PC-3 (cell line): ENCODE measurements at regions not wholly inside any gene's neighbourhood (a gene's known extent, or its start where the extent isn't known, plus 50 kb on each side); places are given as distances from the start of the nearest gene placed in this dataset.

Experiments
- ATAC-seq: fragments of 200-7000 bp; cut with Tn5 transposase; 2 replicates; pipeline ENCODE4 v1.9.1; 2020; ENCODE audit warnings: mild to moderate bottlenecking, moderate library complexity
- BruUV-seq: library from RNA; stranded (reverse); fragments of 400-500 nt; replicated peaks from 2 replicates; lab custom pipeline; 2021; lab: Mats Ljungman, UMichigan
- CTCF ChIA-PET: fragments of 300-600 bp; sonication (Branson Sonifier 250); formaldehyde crosslinking; loops from one replicate; lab custom pipeline; 2022; ENCODE audit warnings: antibody characterized with exemption; lab: Charles Lee
- POLR2A ChIA-PET: fragments of 300-600 bp; sonication (Branson Sonifier 250); formaldehyde crosslinking; loops from one replicate; lab custom pipeline; 2022; ENCODE audit warnings: antibody characterized with exemption; ENCODE audit not compliant: unreplicated experiment; lab: Charles Lee
- DNase-seq: peaks from one replicate; pipeline ENCODE4 v3.0.0-alpha.2; 2015
- H2AFZ ChIP-seq: fragments of 300-600 bp; sonication (generic); 2 replicates; pipeline ENCODE4 v1.6.0; 2016; ENCODE audit warnings: antibody characterized with exemption, low read length
- H3F3A ChIP-seq: fragments of 300-600 bp; sonication (generic); one replicate; pipeline ENCODE4 v1.6.0; 2017; ENCODE audit warnings: antibody characterized with exemption, low read length, control low read depth, mild to moderate bottlenecking; ENCODE audit not compliant: unreplicated experiment
- H3K27ac ChIP-seq: fragments of 300-600 bp; sonication (generic); 2 replicates; pipeline ENCODE4 v1.5.1; 2016; ENCODE audit warnings: mild to moderate bottlenecking, low read length
- H3K27me3 ChIP-seq: fragments of 300-600 bp; sonication (generic); 2 replicates; pipeline ENCODE4 v1.6.1; 2016; ENCODE audit warnings: low read length, mixed read lengths
- H3K36me3 ChIP-seq: fragments of 300-600 bp; sonication (generic); 2 replicates; pipeline ENCODE4 v1.6.1; 2016; ENCODE audit warnings: low read depth, mixed run types, low read length, mixed read lengths
- H3K4me1 ChIP-seq: fragments of 300-600 bp; sonication (generic); 2 replicates; pipeline ENCODE4 v1.5.1; 2016; ENCODE audit warnings: low read length; ENCODE audit not compliant: insufficient read depth
- H3K4me2 ChIP-seq: fragments of 300-600 bp; sonication (generic); 2 replicates; pipeline ENCODE4 v1.6.0; 2016; ENCODE audit warnings: low read length
- H3K4me3 ChIP-seq: fragments of 300-600 bp; sonication (generic); 2 replicates; pipeline ENCODE4 v1.5.1; 2016; ENCODE audit warnings: mild to moderate bottlenecking, low read length, mixed read lengths
- H3K79me2 ChIP-seq: fragments of 300-600 bp; sonication (generic); 2 replicates; pipeline ENCODE4 v1.6.1; 2017; ENCODE audit warnings: low read length, mixed read lengths
- H3K9ac ChIP-seq: fragments of 300-600 bp; sonication (generic); 2 replicates; pipeline ENCODE4 v1.6.0; 2016; ENCODE audit warnings: mild to moderate bottlenecking, low read length
- H3K9me2 ChIP-seq: fragments of 300-600 bp; sonication (generic); replicated peaks from 2 replicates; pipeline ENCODE4 v1.6.1; 2016; ENCODE audit warnings: mixed run types, low read length, mixed read lengths
- H3K9me3 ChIP-seq: fragments of 300-600 bp; sonication (generic); 2 replicates; pipeline ENCODE4 v1.6.1; 2016; ENCODE audit warnings: low read length, mixed read lengths
- H4K20me1 ChIP-seq: fragments of 300-600 bp; sonication (generic); 2 replicates; pipeline ENCODE4 v1.6.1; 2016; ENCODE audit warnings: low read length, mixed read lengths
- CTCF ChIP-seq: fragments of 300-600 bp; sonication (generic); conservative IDR thresholded peaks from 2 replicates; pipeline ENCODE4 v1.5.1; 2017; ENCODE audit warnings: antibody characterized with exemption, low read depth, mild to moderate bottlenecking, low read length
- EZH2 ChIP-seq: fragments of 300-600 bp; sonication (generic); IDR thresholded peaks from one replicate; pipeline ENCODE4 v1.6.1; 2017; ENCODE audit warnings: antibody characterized with exemption, mild to moderate bottlenecking, low read length; ENCODE audit not compliant: unreplicated experiment
- EZH2phosphoT487 ChIP-seq: fragments of 300-600 bp; sonication (generic); IDR thresholded peaks from 2 replicates; pipeline ENCODE4 v1.6.1; 2018; ENCODE audit warnings: mild to moderate bottlenecking, antibody characterized with exemption, low read length, borderline replicate concordance
- intact Hi-C: fragments of 100-400 bp; cut with micrococcal nuclease; formaldehyde crosslinking; loops from 2 replicates; pipeline ENCODE4 v1.9.0; 2023

DNA sequence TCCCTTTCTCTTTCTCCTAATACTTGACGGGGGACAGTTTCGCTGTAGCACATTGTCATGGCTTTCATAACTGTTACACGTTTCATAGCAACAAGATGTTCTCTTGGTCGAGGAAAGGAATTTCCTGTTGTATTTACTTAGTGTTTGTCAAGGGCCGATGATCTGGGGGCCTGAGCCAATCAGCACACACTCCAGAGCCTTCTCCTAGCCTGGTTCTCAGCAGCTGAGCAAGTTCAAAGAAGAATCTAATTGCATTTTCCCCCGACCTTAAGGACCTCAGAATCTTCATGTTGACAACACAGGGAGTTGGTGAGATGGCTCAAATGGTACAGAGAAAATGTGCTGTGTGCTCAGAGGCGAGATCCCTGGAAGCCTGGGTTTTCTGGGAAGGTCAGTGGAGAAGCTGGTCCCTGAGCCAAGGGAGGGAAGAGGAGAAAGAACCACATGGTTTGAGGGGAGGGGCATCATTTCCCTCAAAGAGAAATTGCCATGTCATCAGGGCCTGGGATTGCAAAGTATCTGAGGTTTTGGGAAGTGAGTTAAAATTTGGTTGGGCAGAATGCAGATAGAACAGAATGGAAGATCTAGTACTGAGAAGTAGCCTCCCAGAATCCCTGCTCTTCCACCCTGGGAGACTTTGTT is 76.9 kb upstream of the AGAP1 start:
- peak overlapping the region; percentile 43; the same call in 1 of the 2 replicates for H2AFZ ChIP-seq
- CTCF ChIA-PET: no interaction called here
- no peaks in the 10 kb centered on the region for H3F3A ChIP-seq
- no peaks in the 10 kb centered on the region for H4K20me1 ChIP-seq
- no peak for TF ChIP-seq CTCF
- TF ChIP-seq EZH2: no peak
- TF ChIP-seq EZH2phosphoT487: no peak
- no peaks in the 10 kb centered on the region for H3K4me1 ChIP-seq
- no TSS peak for BruUV-seq
- H3K9me2 ChIP-seq: no peaks in the 10 kb centered on the region
- DNase-seq: no peak
- ATAC-seq: no peak
- POLR2A ChIA-PET: no interaction called here
- H3K27ac ChIP-seq: no peak overlapping the region
- H3K4me3 ChIP-seq: no peak overlapping the region
- H3K4me2 ChIP-seq: no peak overlapping the region
- no peaks in the 10 kb centered on the region for H3K27me3 ChIP-seq
- no peak overlapping the region for H3K9ac ChIP-seq
- no peaks in the 10 kb centered on the region for H3K36me3 ChIP-seq
- no peaks in the 10 kb centered on the region for H3K9me3 ChIP-seq
- intact Hi-C loops: no loop called here
- H3K79me2 ChIP-seq: no peaks in the 10 kb centered on the region

GRCh38 chr2:235418918-235419317 is 74.9 kb upstream of the AGAP1 start:
- Histone ChIP-seq H3F3A (no peaks in the 10 kb centered on the region), H3K9me3 (no peaks in the 10 kb centered on the region), H3K27ac (no peak overlapping the region), H3K79me2 (no peaks in the 10 kb centered on the region), H3K4me2 (no peak overlapping the region), H3K9ac (no peak overlapping the region), H3K4me1 (no peaks in the 10 kb centered on the region), H4K20me1 (no peaks in the 10 kb centered on the region), H3K27me3 (no peaks in the 10 kb centered on the region), H3K4me3 (no peak overlapping the region), H2AFZ (no peak overlapping the region), H3K36me3 (no peaks in the 10 kb centered on the region), H3K9me2 (no peaks in the 10 kb centered on the region)
- POLR2A ChIA-PET: no interaction called here
- no peak for ATAC-seq
- no peak for DNase-seq
- CTCF ChIA-PET: interaction anchor here (0.7 kb wide), 2 partner anchors 175 to 289 kb away, joined by 4 to 6 read pairs; no protein-coding TSS in a partner anchor
- intact Hi-C loops: no loop called here
- TF ChIP-seq EZH2: no peak
- TF ChIP-seq CTCF: no peak
- TF ChIP-seq EZH2phosphoT487: no peak
- BruUV-seq: no TSS peak

DNA sequence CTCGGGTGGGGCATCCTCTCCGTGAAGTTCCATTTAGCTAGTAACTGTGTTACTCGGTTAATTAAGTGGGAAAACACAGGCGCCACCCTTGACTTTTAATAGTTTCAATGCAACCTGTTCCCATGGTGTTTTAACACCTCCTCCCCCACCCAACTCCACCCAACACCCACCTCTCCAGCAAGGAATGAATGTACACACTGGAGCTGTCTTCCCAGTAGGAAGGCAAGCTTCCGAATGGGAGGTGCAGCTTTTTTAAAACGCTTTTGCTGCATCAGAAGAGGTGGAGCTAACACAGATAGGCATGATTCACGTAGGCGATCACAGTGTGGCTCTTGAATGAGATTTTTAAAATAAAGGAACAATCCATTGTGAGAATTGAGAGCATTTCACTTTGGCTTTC is 73.8 kb upstream of the AGAP1 start:
- no peaks in the 10 kb centered on the region for H3K9me2 ChIP-seq

More for the DNA sequence above, 73.8 kb upstream of the AGAP1 start:
- BruUV-seq: no TSS peak
- no peaks in the 10 kb centered on the region for H3K27me3 ChIP-seq
- H3K4me1 ChIP-seq: no peaks in the 10 kb centered on the region
- no peaks in the 10 kb centered on the region for H3K79me2 ChIP-seq
- no peaks in the 10 kb centered on the region for H4K20me1 ChIP-seq
- TF ChIP-seq CTCF: no peak
- TF ChIP-seq EZH2: no peak
- no peak for TF ChIP-seq EZH2phosphoT487
- POLR2A ChIA-PET: no interaction called here
- H3K9ac ChIP-seq: no peak overlapping the region
- 0 out of 2 replicates have a peak, but pooled peaks cover 4% of the 10 kb centered on the region for H3K9me3 ChIP-seq
- H3K27ac ChIP-seq: no peak overlapping the region
- no peak overlapping the region for H3K4me3 ChIP-seq
- CTCF ChIA-PET: interaction anchor here (0.6 kb wide), 1 partner anchor 132 kb away, joined by 3 read pairs; no protein-coding TSS in a partner anchor
- H2AFZ ChIP-seq: no peak overlapping the region
- no peak for ATAC-seq
- intact Hi-C loops: no loop called here
- H3K4me2 ChIP-seq: no peak overlapping the region
- no peaks in the 10 kb centered on the region for H3K36me3 ChIP-seq
- no peak for DNase-seq
- H3F3A ChIP-seq: no peaks in the 10 kb centered on the region
